SK-N-SH (cell line): ENCODE measurements at regions not wholly inside any gene's neighbourhood (a gene's known extent, or its start where the extent isn't known, plus 50 kb on each side); places are given as distances from the start of the nearest gene placed in this dataset.

Experiments
- CTCF ChIA-PET: fragments of 300-600, 350-600 bp; formaldehyde crosslinking; extraction: SDS; loops from one replicate; lab custom pipeline; 2021; lab: Yijun Ruan, JAX
- POLR2A ChIA-PET: fragments of 350-600 bp; sonication (Branson Sonifier 250); formaldehyde crosslinking; extraction: SDS; loops from one replicate; lab custom pipeline; 2020; ENCODE audit warnings: antibody characterized with exemption, inconsistent platforms; lab: Yijun Ruan, JAX
- DNase-seq: peaks from one replicate; pipeline ENCODE4 v3.0.0; 2012
- H2AFZ ChIP-seq: fragments of 200-600 bp; sonication (generic); 2 replicates; pipeline ENCODE4 v1.8.1; 2016; ENCODE audit warnings: antibody characterized with exemption, mild to moderate bottlenecking, low read depth
- H3F3A ChIP-seq: fragments of 200-600 bp; sonication (generic); replicated peaks from 2 replicates; pipeline ENCODE3; 2016; ENCODE audit warnings: antibody characterized with exemption, mild to moderate bottlenecking; ENCODE audit not compliant: insufficient read depth
- H3K27ac ChIP-seq, 2 experiments: fragments of 200-500 bp in 1 of 2; fragments of 200-600 bp in 1 of 2; sonication (Bioruptor generic) in 1 of 2; sonication (generic), shearing (Covaris generic) in 1 of 2; 2 replicates each; pipeline versions ENCODE4 v1.5.1 to v1.6.1; 2014 to 2016; ENCODE audit warnings: low read depth in 2 of 2, inconsistent platforms in 1 of 2, low read length in 1 of 2, mild to moderate bottlenecking in 1 of 2, mixed read lengths in 1 of 2
- H3K27me3 ChIP-seq: fragments of 200-600 bp; sonication (generic), shearing (Covaris generic); 2 replicates; pipeline ENCODE4 v1.6.1; 2016; ENCODE audit warnings: mixed run types; ENCODE audit not compliant: insufficient read depth
- H3K36me3 ChIP-seq, 2 experiments: fragments of 200-500 bp in 1 of 2; fragments of 200-600 bp in 1 of 2; sonication (Bioruptor generic) in 1 of 2; sonication (generic) in 1 of 2; replicated peaks in 1 of 2; 2 replicates each; pipeline versions ENCODE3 to v1.5.1; 2014 to 2016; ENCODE audit warnings: low read length in 1 of 2, mild to moderate bottlenecking in 1 of 2; ENCODE audit not compliant: insufficient read depth in 2 of 2, control insufficient read depth in 1 of 2
- H3K4me1 ChIP-seq, 2 experiments: fragments of 200-500 bp in 1 of 2; fragments of 200-600 bp in 1 of 2; sonication (Bioruptor generic) in 1 of 2; sonication (generic), shearing (Covaris generic) in 1 of 2; 2 replicates each; pipeline versions ENCODE4 v1.5.1 to v1.6.1; 2014 to 2016; ENCODE audit warnings: low read depth in 1 of 2, low read length in 1 of 2, mixed run types in 1 of 2; ENCODE audit not compliant: insufficient read depth in 2 of 2, control insufficient read depth in 1 of 2
- H3K4me2 ChIP-seq: fragments of 200-600 bp; sonication (generic), shearing (Covaris generic); 2 replicates; pipeline ENCODE4 v1.6.1; 2017; ENCODE audit warnings: mixed run types
- H3K4me3 ChIP-seq, 2 experiments: fragments of 200-500 bp in 1 of 2; fragments of 200-600 bp in 1 of 2; sonication (Bioruptor generic) in 1 of 2; sonication (generic), shearing (Covaris generic) in 1 of 2; 2 replicates each; pipeline versions ENCODE4 v1.5.1 to v1.8.1; 2014 to 2016; ENCODE audit warnings: low read depth in 2 of 2, inconsistent platforms in 1 of 2, low read length in 1 of 2, mild to moderate bottlenecking in 1 of 2, mixed read lengths in 1 of 2, moderate library complexity in 1 of 2
- H3K79me2 ChIP-seq: fragments of 200-600 bp; sonication (generic); 2 replicates; pipeline ENCODE4 v1.8.1; 2017; ENCODE audit warnings: mild to moderate bottlenecking; ENCODE audit not compliant: insufficient read depth
- H3K9ac ChIP-seq: fragments of 200-600 bp; sonication (generic); 2 replicates; pipeline ENCODE4 v1.6.1; 2017; ENCODE audit warnings: mixed run types
- H3K9me2 ChIP-seq: fragments of 200-600 bp; sonication (generic); 2 replicates; pipeline ENCODE4 v1.6.1; 2017; ENCODE audit warnings: mixed run types
- H3K9me3 ChIP-seq: fragments of 200-600 bp; sonication (generic); 2 replicates; pipeline ENCODE4 v1.6.1; 2017; ENCODE audit warnings: mixed run types, mild to moderate bottlenecking, moderate library complexity
- H4K20me1 ChIP-seq: fragments of 200-600 bp; sonication (generic); 2 replicates; pipeline ENCODE4 v1.6.1; 2017; ENCODE audit warnings: mild to moderate bottlenecking, mixed run types; ENCODE audit not compliant: insufficient read depth
- EP300 ChIP-seq, 2 experiments: IDR thresholded peaks; 2 replicates each; pipeline versions ENCODE4 v1.4.0 to v1.6.1; 2012; ENCODE audit warnings: borderline replicate concordance in 1 of 2, low read depth in 1 of 2, low read length in 1 of 2
- EZH2phosphoT487 ChIP-seq: fragments of 200-600 bp; sonication (generic); IDR thresholded peaks from 2 replicates; pipeline ENCODE4 v1.6.1; 2017; ENCODE audit warnings: low read depth, mixed run types, mild to moderate bottlenecking, antibody characterized with exemption, moderate library complexity, borderline replicate concordance
- FOXJ3 ChIP-seq: sonication (generic); formaldehyde crosslinking; IDR thresholded peaks from 2 replicates; pipeline ENCODE4 v1.5.1; 2020; ENCODE audit warnings: mild to moderate bottlenecking, missing genetic modification reagents
- FOXM1 ChIP-seq: IDR thresholded peaks from 2 replicates; pipeline ENCODE4 v1.4.0; 2012; ENCODE audit warnings: low read depth, mild to moderate bottlenecking
- JUND ChIP-seq: IDR thresholded peaks from 2 replicates; pipeline ENCODE4 v1.4.0; 2012
- MEF2A ChIP-seq: IDR thresholded peaks from 2 replicates; pipeline ENCODE4 v1.4.0; 2012; ENCODE audit warnings: low read depth, borderline replicate concordance
- NRF1 ChIP-seq: IDR thresholded peaks from 2 replicates; pipeline ENCODE4 v1.6.1; 2012; ENCODE audit warnings: low read depth, mild to moderate bottlenecking, low read length
- POLR2AphosphoS5 ChIP-seq: IDR thresholded peaks from 2 replicates; pipeline ENCODE4 v1.6.1; 2012; ENCODE audit warnings: low read depth, low read length
- SIN3A ChIP-seq: IDR thresholded peaks from 2 replicates; pipeline ENCODE4 v1.6.1; 2012; ENCODE audit warnings: low read depth, mild to moderate bottlenecking, low read length, moderate library complexity, borderline replicate concordance
- SMC3 ChIP-seq: IDR thresholded peaks from 2 replicates; pipeline ENCODE4 v1.6.1; 2012; ENCODE audit warnings: low read depth, low read length, improper control_type of control experiment
- TCF12 ChIP-seq: IDR thresholded peaks from 2 replicates; pipeline ENCODE4 v1.4.0; 2012
- WGBS: methylation state at CpG from one replicate; pipeline ENCODE4 v1.1.6; 2017; ENCODE audit warnings: low lambda C conversion rate; 5-methylcytosine and 5-hydroxymethylcytosine counted together
- TF ChIP-seq, protein P1 (sequence below): IDR thresholded peaks from 2 replicates; pipeline ENCODE4 v1.4.0; 2012; ENCODE audit warnings: low read depth, borderline replicate concordance
- TF ChIP-seq, protein P2 (sequence below): IDR thresholded peaks from 2 replicates; pipeline ENCODE4; 2012
- TF ChIP-seq, protein P3 (sequence below): fragments of 150-350 bp; IDR thresholded peaks from 2 replicates; pipeline ENCODE4 v1.6.1; 2016; ENCODE audit warnings: mild to moderate bottlenecking, low read depth, low read length
- TF ChIP-seq, protein P4 (sequence below): IDR thresholded peaks from 2 replicates; pipeline ENCODE4 v1.4.0; 2012; ENCODE audit warnings: low read depth, borderline replicate concordance
- TF ChIP-seq, protein P5 (sequence below): fragments of 200-600 bp; sonication (generic); IDR thresholded peaks from 2 replicates; pipeline ENCODE4 v1.6.1; 2017; ENCODE audit warnings: antibody characterized with exemption, mild to moderate bottlenecking, moderate library complexity

DNA sequence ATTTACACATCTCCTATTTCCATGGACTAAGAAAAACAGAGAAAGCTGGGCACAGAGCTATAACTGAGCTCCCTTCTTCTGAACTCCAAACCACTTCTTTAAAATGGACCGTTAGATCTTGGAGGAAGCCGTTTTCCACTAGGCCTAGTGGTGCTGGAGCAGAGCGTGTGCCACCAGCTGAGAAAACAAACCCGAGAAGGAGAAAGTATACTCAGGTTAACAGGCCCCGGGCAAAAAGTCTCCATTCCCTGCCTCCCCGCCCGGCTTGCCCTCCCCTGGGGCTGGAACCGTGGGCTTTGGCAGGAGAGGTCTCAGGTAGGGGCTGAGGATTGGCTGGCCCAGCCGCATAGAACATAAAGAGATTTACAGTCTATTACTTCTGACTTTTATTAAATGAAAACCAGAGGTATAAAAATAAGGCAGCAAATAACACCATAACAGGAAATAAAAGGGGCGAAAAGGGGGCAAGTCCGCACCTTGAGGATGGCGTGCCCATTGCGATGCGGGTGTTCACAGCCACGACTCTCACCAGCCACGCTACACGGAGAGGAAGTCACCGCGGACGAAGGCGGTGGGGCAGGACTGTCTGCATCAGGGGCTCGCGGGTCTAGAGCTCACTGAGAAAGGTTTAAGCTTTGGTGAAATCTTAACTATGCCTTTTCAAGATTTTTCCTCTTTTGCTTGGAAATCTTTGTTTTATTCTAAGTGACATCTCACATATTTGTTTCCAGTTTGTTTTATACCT is 191.2 kb upstream of the GMDS start:
- 70% methylated on average over 23 of the region's 23 CpGs for WGBS
- Histone ChIP-seq H3K4me1 (peaks cover 0 to 8% of the 10 kb centered on the region in 2 experiments; a peak in 1 of 4 replicates), H3K4me2 (no peak overlapping the region), H3F3A (peaks cover 3% of the 10 kb centered on the region), H3K4me3 (no peak overlapping the region), H3K79me2 (no peaks in the 10 kb centered on the region), H3K36me3 (no peaks in the 10 kb centered on the region), H2AFZ (no peak overlapping the region), H4K20me1 (no peaks in the 10 kb centered on the region), H3K9me3 (no peaks in the 10 kb centered on the region), H3K9me2 (no peaks in the 10 kb centered on the region), H3K27me3 (no peaks in the 10 kb centered on the region), H3K9ac (no peak overlapping the region), H3K27ac (no peak overlapping the region)
- POLR2A ChIA-PET, result no interaction called here
- no peak for DNase-seq
- TF ChIP-seq MEF2A (no peak), JUND (no peak), EZH2phosphoT487 (no peak), POLR2AphosphoS5 (no peak), FOXM1 (no peak), TCF12 (no peak)
- TF ChIP-seq, protein P1, sequence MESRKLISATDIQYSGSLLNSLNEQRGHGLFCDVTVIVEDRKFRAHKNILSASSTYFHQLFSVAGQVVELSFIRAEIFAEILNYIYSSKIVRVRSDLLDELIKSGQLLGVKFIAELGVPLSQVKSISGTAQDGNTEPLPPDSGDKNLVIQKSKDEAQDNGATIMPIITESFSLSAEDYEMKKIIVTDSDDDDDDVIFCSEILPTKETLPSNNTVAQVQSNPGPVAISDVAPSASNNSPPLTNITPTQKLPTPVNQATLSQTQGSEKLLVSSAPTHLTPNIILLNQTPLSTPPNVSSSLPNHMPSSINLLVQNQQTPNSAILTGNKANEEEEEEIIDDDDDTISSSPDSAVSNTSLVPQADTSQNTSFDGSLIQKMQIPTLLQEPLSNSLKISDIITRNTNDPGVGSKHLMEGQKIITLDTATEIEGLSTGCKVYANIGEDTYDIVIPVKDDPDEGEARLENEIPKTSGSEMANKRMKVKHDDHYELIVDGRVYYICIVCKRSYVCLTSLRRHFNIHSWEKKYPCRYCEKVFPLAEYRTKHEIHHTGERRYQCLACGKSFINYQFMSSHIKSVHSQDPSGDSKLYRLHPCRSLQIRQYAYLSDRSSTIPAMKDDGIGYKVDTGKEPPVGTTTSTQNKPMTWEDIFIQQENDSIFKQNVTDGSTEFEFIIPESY, result no peak
- TF ChIP-seq, protein P2, sequence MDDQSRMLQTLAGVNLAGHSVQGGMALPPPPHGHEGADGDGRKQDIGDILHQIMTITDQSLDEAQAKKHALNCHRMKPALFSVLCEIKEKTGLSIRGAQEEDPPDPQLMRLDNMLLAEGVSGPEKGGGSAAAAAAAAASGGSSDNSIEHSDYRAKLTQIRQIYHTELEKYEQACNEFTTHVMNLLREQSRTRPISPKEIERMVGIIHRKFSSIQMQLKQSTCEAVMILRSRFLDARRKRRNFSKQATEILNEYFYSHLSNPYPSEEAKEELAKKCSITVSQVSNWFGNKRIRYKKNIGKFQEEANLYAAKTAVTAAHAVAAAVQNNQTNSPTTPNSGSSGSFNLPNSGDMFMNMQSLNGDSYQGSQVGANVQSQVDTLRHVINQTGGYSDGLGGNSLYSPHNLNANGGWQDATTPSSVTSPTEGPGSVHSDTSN, result no peak
- TF ChIP-seq, protein P3, sequence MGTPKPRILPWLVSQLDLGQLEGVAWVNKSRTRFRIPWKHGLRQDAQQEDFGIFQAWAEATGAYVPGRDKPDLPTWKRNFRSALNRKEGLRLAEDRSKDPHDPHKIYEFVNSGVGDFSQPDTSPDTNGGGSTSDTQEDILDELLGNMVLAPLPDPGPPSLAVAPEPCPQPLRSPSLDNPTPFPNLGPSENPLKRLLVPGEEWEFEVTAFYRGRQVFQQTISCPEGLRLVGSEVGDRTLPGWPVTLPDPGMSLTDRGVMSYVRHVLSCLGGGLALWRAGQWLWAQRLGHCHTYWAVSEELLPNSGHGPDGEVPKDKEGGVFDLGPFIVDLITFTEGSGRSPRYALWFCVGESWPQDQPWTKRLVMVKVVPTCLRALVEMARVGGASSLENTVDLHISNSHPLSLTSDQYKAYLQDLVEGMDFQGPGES, result no peak
- CTCF ChIA-PET, result no interaction called here

DNA sequence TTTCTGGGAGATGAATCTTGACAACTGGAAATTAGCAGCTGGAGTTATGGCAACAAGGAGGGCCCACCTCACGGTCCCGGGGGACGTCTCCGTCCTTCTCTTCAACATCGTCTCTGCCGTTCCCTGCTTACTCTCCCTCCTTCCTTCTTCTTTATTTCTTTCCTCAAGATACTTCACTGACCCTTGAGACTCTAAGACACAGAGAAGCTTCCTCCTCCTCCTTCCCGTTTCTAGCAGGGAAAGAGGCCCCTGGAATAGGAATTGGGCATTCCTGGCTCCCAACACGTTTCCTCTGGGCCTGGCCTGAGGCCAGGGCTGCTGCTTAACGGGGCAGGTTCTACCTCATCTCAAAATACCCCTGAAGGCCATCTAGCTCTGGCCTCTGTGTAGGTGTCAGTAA is 189.9 kb upstream of the GMDS start:
- 56% methylated on average over 9 of the region's 9 CpGs for WGBS
- Histone ChIP-seq H3K27me3 (no peaks in the 10 kb centered on the region), H2AFZ (no peak overlapping the region), H3K36me3 (no peaks in the 10 kb centered on the region), H3F3A (peaks cover 3% of the 10 kb centered on the region), H4K20me1 (no peaks in the 10 kb centered on the region), H3K27ac (no peak overlapping the region), H3K9ac (no peak overlapping the region), H3K9me3 (no peaks in the 10 kb centered on the region), H3K4me3 (no peak overlapping the region), H3K79me2 (no peaks in the 10 kb centered on the region), H3K9me2 (no peaks in the 10 kb centered on the region), H3K4me1 (peaks cover 0 to 8% of the 10 kb centered on the region in 2 experiments; a peak in 2 of 4 replicates), H3K4me2 (no peak overlapping the region)
- DNase-seq, result no peak
- CTCF ChIA-PET, result no interaction called here
- POLR2A ChIA-PET, result no interaction called here
- TF ChIP-seq NRF1, result no peak
- TF ChIP-seq JUND, result no peak
- no peak for TF ChIP-seq SIN3A
- no peak for TF ChIP-seq EP300 (IDR thresholded peaks at IDR 0.05; ENCODE audit: borderline replicate concordance in 1 of 2, low read depth in 1 of 2, low read length in 1 of 2)
- TF ChIP-seq FOXJ3 (CRISPR knock-in tag), result no peak
- TF ChIP-seq, protein P4, sequence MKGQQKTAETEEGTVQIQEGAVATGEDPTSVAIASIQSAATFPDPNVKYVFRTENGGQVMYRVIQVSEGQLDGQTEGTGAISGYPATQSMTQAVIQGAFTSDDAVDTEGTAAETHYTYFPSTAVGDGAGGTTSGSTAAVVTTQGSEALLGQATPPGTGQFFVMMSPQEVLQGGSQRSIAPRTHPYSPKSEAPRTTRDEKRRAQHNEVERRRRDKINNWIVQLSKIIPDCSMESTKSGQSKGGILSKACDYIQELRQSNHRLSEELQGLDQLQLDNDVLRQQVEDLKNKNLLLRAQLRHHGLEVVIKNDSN, result no peak
- TF ChIP-seq, protein P5, sequence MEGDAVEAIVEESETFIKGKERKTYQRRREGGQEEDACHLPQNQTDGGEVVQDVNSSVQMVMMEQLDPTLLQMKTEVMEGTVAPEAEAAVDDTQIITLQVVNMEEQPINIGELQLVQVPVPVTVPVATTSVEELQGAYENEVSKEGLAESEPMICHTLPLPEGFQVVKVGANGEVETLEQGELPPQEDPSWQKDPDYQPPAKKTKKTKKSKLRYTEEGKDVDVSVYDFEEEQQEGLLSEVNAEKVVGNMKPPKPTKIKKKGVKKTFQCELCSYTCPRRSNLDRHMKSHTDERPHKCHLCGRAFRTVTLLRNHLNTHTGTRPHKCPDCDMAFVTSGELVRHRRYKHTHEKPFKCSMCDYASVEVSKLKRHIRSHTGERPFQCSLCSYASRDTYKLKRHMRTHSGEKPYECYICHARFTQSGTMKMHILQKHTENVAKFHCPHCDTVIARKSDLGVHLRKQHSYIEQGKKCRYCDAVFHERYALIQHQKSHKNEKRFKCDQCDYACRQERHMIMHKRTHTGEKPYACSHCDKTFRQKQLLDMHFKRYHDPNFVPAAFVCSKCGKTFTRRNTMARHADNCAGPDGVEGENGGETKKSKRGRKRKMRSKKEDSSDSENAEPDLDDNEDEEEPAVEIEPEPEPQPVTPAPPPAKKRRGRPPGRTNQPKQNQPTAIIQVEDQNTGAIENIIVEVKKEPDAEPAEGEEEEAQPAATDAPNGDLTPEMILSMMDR, result no peak
- no peak for TF ChIP-seq EZH2phosphoT487
- no peak for TF ChIP-seq SMC3
